SK-N-SH treated with all-trans-retinoic acid at 6 μM for 48 hours (cell line): ENCODE measurements at regions not wholly inside any gene's neighbourhood (a gene's known extent, or its start where the extent isn't known, plus 50 kb on each side); places are given as distances from the start of the nearest gene placed in this dataset.

Source experiments
- ATAC-seq: fragments of 200-7000 bp; cut with Tn5 transposase; 3 replicates; pipeline ENCODE4 v1.9.1; 2020; ENCODE audit warnings: mild to moderate bottlenecking, moderate library complexity
- ARNTL ChIP-seq: fragments of 450-650 bp; formaldehyde crosslinking; IDR thresholded peaks from 2 replicates; pipeline ENCODE4 v1.5.0; 2020; ENCODE audit warnings: low read depth, mild to moderate bottlenecking, moderate library complexity, borderline replicate concordance
- BACH2 ChIP-seq: fragments of 250-450 bp; sonication (Bioruptor Pico); IDR thresholded peaks from 2 replicates; pipeline ENCODE4 v1.9.0; 2021; ENCODE audit warnings: mild to moderate bottlenecking, borderline replicate concordance
- CREB5 ChIP-seq: fragments of 250-450 bp; sonication (Bioruptor Pico); IDR thresholded peaks from 2 replicates; pipeline ENCODE4 v1.5.1; 2020; ENCODE audit warnings: low read depth, mild to moderate bottlenecking, moderate library complexity
- CSDC2 ChIP-seq: fragments of 250-450 bp; sonication (Bioruptor Pico); IDR thresholded peaks from 2 replicates; pipeline ENCODE4 v1.5.0; 2020; ENCODE audit warnings: mild to moderate bottlenecking, moderate library complexity
- CSRNP3 ChIP-seq: fragments of 250-450 bp; sonication (Bioruptor Pico); IDR thresholded peaks from 2 replicates; pipeline ENCODE4 v1.5.1; 2021; ENCODE audit warnings: mild to moderate bottlenecking, moderate library complexity
- ESRRG ChIP-seq: fragments of 250-450 bp; sonication (Bioruptor Pico); IDR thresholded peaks from 2 replicates; pipeline ENCODE4 v1.6.1; 2021; ENCODE audit warnings: mild to moderate bottlenecking
- GLIS3 ChIP-seq: fragments of 250-450 bp; sonication (Bioruptor Pico); IDR thresholded peaks from 2 replicates; pipeline ENCODE4 v1.5.0; 2020; ENCODE audit warnings: mild to moderate bottlenecking, moderate library complexity
- ISL1 ChIP-seq: fragments of 250-450 bp; sonication (Bioruptor Pico); IDR thresholded peaks from 2 replicates; pipeline ENCODE4 v2.1.2; 2022; ENCODE audit warnings: mild to moderate bottlenecking, moderate library complexity
- OSR1 ChIP-seq: fragments of 250-450 bp; sonication (Bioruptor Pico); IDR thresholded peaks from 2 replicates; pipeline ENCODE4 v1.8.0; 2022; ENCODE audit warnings: moderate library complexity, mild to moderate bottlenecking, inconsistent platforms
- POU6F1 ChIP-seq: fragments of 250-450 bp; sonication (Bioruptor Pico); IDR thresholded peaks from 2 replicates; pipeline ENCODE4 v1.8.0; 2021; ENCODE audit warnings: low read depth, mild to moderate bottlenecking, moderate library complexity, borderline replicate concordance
- PPARA ChIP-seq: fragments of 250-450 bp; sonication (Bioruptor Pico); IDR thresholded peaks from 2 replicates; pipeline ENCODE4 v1.5.0; 2020; ENCODE audit warnings: mild to moderate bottlenecking, borderline replicate concordance
- RARB ChIP-seq: fragments of 250-450 bp; sonication (Bioruptor Pico); IDR thresholded peaks from 2 replicates; pipeline ENCODE4 v1.8.0; 2021; ENCODE audit warnings: mild to moderate bottlenecking, moderate library complexity
- SNAI2 ChIP-seq: fragments of 250-450 bp; sonication (Bioruptor Pico); IDR thresholded peaks from 2 replicates; pipeline ENCODE4 v1.5.0; 2020; ENCODE audit warnings: mild to moderate bottlenecking, moderate library complexity
- TCF4 ChIP-seq: fragments of 250-450 bp; sonication (Bioruptor Pico); IDR thresholded peaks from 2 replicates; pipeline ENCODE4 v1.8.0; 2021; ENCODE audit warnings: mild to moderate bottlenecking, moderate library complexity, borderline replicate concordance
- TSHZ2 ChIP-seq: fragments of 250-450 bp; sonication (Bioruptor Pico); IDR thresholded peaks from 2 replicates; pipeline ENCODE4 v1.5.0; 2020; ENCODE audit warnings: mild to moderate bottlenecking, moderate library complexity
- ZC3H10 ChIP-seq: fragments of 250-450 bp; sonication (Bioruptor Pico); IDR thresholded peaks from 2 replicates; pipeline ENCODE4 v1.5.1; 2021; ENCODE audit warnings: mild to moderate bottlenecking, moderate library complexity
- ZNF565 ChIP-seq: fragments of 450-650 bp; formaldehyde crosslinking; conservative IDR thresholded peaks from 2 replicates; pipeline ENCODE4 v1.5.0; 2020; ENCODE audit warnings: low read depth, mild to moderate bottlenecking, moderate library complexity
- ZNF70 ChIP-seq: fragments of 450-650 bp; formaldehyde crosslinking; IDR thresholded peaks from 2 replicates; pipeline ENCODE4 v1.5.0; 2020; ENCODE audit warnings: mild to moderate bottlenecking, moderate library complexity
- ZNF8 ChIP-seq: fragments of 450-650 bp; formaldehyde crosslinking; IDR thresholded peaks from 2 replicates; pipeline ENCODE4 v1.5.0; 2020; ENCODE audit warnings: mild to moderate bottlenecking, moderate library complexity

GRCh38 chr13:105991622-105992277 is 543.7 kb downstream of the EFNB2 start:
- TF ChIP-seq OSR1, result no peak
- TF ChIP-seq ZNF70 (CRISPR knock-in tag), result no peak
- TF ChIP-seq PPARA (CRISPR knock-in tag), result no peak
- TF ChIP-seq CREB5 (CRISPR knock-in tag), result no peak
- TF ChIP-seq ARNTL (CRISPR knock-in tag), result no peak
- TF ChIP-seq GLIS3, result no peak
- no peak for TF ChIP-seq RARB (CRISPR knock-in tag)
- no peak for TF ChIP-seq ESRRG (CRISPR knock-in tag)
- no peak for TF ChIP-seq ZC3H10 (CRISPR knock-in tag)
- TF ChIP-seq ZNF565 (CRISPR knock-in tag), result no peak
- no peak for TF ChIP-seq SNAI2 (CRISPR knock-in tag)
- no peak for TF ChIP-seq ISL1
- TF ChIP-seq POU6F1 (CRISPR knock-in tag), result no peak
- ATAC-seq, result no peak

- no peak for ATAC-seq
- TF ChIP-seq ISL1 (no peak), SNAI2 (CRISPR knock-in tag) (no peak), ZNF565 (CRISPR knock-in tag) (no peak), ESRRG (CRISPR knock-in tag) (no peak), RARB (CRISPR knock-in tag) (no peak), TSHZ2 (CRISPR knock-in tag) (no peak), BACH2 (CRISPR knock-in tag) (no peak), TCF4 (no peak)
Measured at GRCh38 chr13:105991131-105991530, 544.3 kb downstream of the EFNB2 start.

- TF ChIP-seq GLIS3 (no peak), SNAI2 (CRISPR knock-in tag) (no peak), TSHZ2 (CRISPR knock-in tag) (no peak), ZC3H10 (CRISPR knock-in tag) (no peak), BACH2 (CRISPR knock-in tag) (no peak), PPARA (CRISPR knock-in tag) (no peak), CSDC2 (CRISPR knock-in tag) (no peak), ESRRG (CRISPR knock-in tag) (no peak), ZNF70 (CRISPR knock-in tag) (no peak), POU6F1 (CRISPR knock-in tag) (no peak), ARNTL (CRISPR knock-in tag) (no peak), CSRNP3 (CRISPR knock-in tag) (no peak), CREB5 (CRISPR knock-in tag) (no peak), ZNF8 (CRISPR knock-in tag) (no peak), ZNF565 (CRISPR knock-in tag) (no peak), TCF4 (no peak), OSR1 (no peak), ISL1 (no peak)
- TF ChIP-seq, all 23 proteins: peak for 0
- ATAC-seq, result no peak
Measured at GRCh38 chr13:105990256-105990958, 545.1 kb downstream of the EFNB2 start.
